Neural progenitor cell (in vitro differentiated cells): ENCODE measurements at regions not wholly inside any gene's neighbourhood (a gene's known extent, or its start where the extent isn't known, plus 50 kb on each side); places are given as distances from the start of the nearest gene placed in this dataset.

Source experiments
- DNase-seq: peaks from one replicate; pipeline ENCODE4 v3.0.0-alpha.2; 2016; ENCODE audit warnings: low spot score
- H2AFZ ChIP-seq: fragments of 200-600 bp; sonication (generic); replicated peaks from 2 replicates; pipeline ENCODE4 v1.6.1; 2016; ENCODE audit warnings: antibody characterized with exemption
- H3F3A ChIP-seq: fragments of 200-600 bp; sonication (generic); 2 replicates; pipeline ENCODE4 v1.6.1; 2016; ENCODE audit warnings: antibody characterized with exemption, low read depth
- H3K27ac ChIP-seq: fragments of 200-600 bp; sonication (generic); 2 replicates; pipeline ENCODE4 v1.5.1; 2016; ENCODE audit warnings: mild to moderate bottlenecking
- H3K27me3 ChIP-seq: fragments of 200-600 bp; sonication (generic); 2 replicates; pipeline ENCODE4 v1.6.1; 2016; ENCODE audit warnings: mild to moderate bottlenecking, moderate library complexity
- H3K36me3 ChIP-seq: fragments of 200-600 bp; sonication (generic); 2 replicates; pipeline ENCODE4 v1.5.1; 2016
- H3K4me1 ChIP-seq: fragments of 200-600 bp; sonication (generic); 2 replicates; pipeline ENCODE4 v1.6.1; 2016; ENCODE audit warnings: mixed run types
- H3K4me2 ChIP-seq: fragments of 200-600 bp; sonication (generic); 2 replicates; pipeline ENCODE4 v1.6.1; 2016
- H3K4me3 ChIP-seq: fragments of 200-600 bp; sonication (generic); 2 replicates; pipeline ENCODE4 v1.5.1; 2016
- H3K79me2 ChIP-seq: fragments of 200-600 bp; sonication (generic); 2 replicates; pipeline ENCODE4 v1.6.1; 2016; ENCODE audit warnings: low read depth
- H3K9ac ChIP-seq: fragments of 200-600 bp; sonication (generic); 2 replicates; pipeline ENCODE4 v1.6.1; 2016
- H3K9me3 ChIP-seq: fragments of 200-600 bp; sonication (generic); 2 replicates; pipeline ENCODE4 v1.5.1; 2016; ENCODE audit warnings: low read depth
- H4K20me1 ChIP-seq: fragments of 200-600 bp; sonication (generic); 2 replicates; pipeline ENCODE4 v1.6.1; 2016; ENCODE audit warnings: low read depth
- H3K27ac Mint-ChIP-seq: 3 replicates; pipeline ENCODE4 v1.8.0; 2021; ENCODE audit warnings: mixed read lengths
- H3K27me3 Mint-ChIP-seq: 2 replicates; pipeline ENCODE4 v1.8.0; 2022; ENCODE audit warnings: low read depth, mild to moderate bottlenecking, inconsistent platforms, moderate library complexity, mixed read lengths; ENCODE audit not compliant: insufficient read depth
- H3K36me3 Mint-ChIP-seq: 3 replicates; pipeline ENCODE4 v1.8.0; 2021; ENCODE audit warnings: mixed read lengths
- H3K4me1 Mint-ChIP-seq: 3 replicates; pipeline ENCODE4 v1.8.0; 2021; ENCODE audit warnings: mixed read lengths
- H3K4me3 Mint-ChIP-seq: 3 replicates; pipeline ENCODE4 v1.8.0; 2021; ENCODE audit warnings: mild to moderate bottlenecking, moderate library complexity, mixed read lengths
- H3K9me3 Mint-ChIP-seq: 3 replicates; pipeline ENCODE4 v1.8.0; 2020; ENCODE audit warnings: mixed read lengths
- EZH2 ChIP-seq: fragments of 200-600 bp; sonication (generic); IDR thresholded peaks from 2 replicates; pipeline ENCODE4 v1.6.1; 2017; ENCODE audit warnings: antibody characterized with exemption, mild to moderate bottlenecking, moderate library complexity
- EZH2phosphoT487 ChIP-seq: fragments of 200-600 bp; sonication (generic); IDR thresholded peaks from 2 replicates; pipeline ENCODE4 v1.6.1; 2017; ENCODE audit warnings: antibody characterized with exemption
- TF ChIP-seq, protein P1 (sequence below): fragments of 200-600 bp; sonication (generic); IDR thresholded peaks from 2 replicates; pipeline ENCODE4 v1.5.1; 2017; ENCODE audit warnings: antibody characterized with exemption, mild to moderate bottlenecking

DNA sequence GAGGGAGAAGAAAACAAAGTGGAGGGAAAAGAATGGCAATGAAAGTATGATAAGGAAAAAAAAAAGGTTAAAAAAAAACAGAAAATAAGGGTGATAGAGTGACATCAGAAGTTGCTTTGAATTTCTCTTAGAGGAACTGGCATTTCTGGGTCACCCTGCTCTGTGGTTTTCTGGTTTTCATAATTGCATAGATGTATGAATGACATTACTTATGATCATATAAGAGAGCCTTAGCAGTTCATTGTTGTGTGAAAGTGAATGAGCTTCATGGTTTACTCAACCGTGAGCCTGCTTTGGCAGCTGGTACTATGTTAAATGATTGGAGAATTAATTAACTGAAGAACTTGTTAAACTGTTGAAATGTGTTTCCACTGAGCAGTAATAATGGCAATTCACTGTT lies 336.4 kb upstream of the FBXO33 start:
- Histone ChIP-seq H3K36me3 (no peaks in the 10 kb centered on the region), H3K4me2 (no peak overlapping the region), H3K27ac (no peak overlapping the region), H3F3A (no peaks in the 10 kb centered on the region), H3K9me3 (no peaks in the 10 kb centered on the region), H3K4me1 (no peaks in the 10 kb centered on the region), H3K27me3 (no peaks in the 10 kb centered on the region), H3K9ac (no peak overlapping the region), H2AFZ (no peak overlapping the region), H3K4me3 (no peak overlapping the region), H4K20me1 (no peaks in the 10 kb centered on the region), H3K79me2 (no peaks in the 10 kb centered on the region)
- no peaks in the 10 kb centered on the region for H3K36me3 Mint-ChIP-seq
- H3K9me3 Mint-ChIP-seq, result no peaks in the 10 kb centered on the region
- no peak overlapping the region for H3K4me3 Mint-ChIP-seq
- DNase-seq, result no peak
- H3K27ac Mint-ChIP-seq, result no peak overlapping the region
- no peaks in the 10 kb centered on the region for H3K27me3 Mint-ChIP-seq
- H3K4me1 Mint-ChIP-seq, result no peaks in the 10 kb centered on the region
- TF ChIP-seq, protein P1, sequence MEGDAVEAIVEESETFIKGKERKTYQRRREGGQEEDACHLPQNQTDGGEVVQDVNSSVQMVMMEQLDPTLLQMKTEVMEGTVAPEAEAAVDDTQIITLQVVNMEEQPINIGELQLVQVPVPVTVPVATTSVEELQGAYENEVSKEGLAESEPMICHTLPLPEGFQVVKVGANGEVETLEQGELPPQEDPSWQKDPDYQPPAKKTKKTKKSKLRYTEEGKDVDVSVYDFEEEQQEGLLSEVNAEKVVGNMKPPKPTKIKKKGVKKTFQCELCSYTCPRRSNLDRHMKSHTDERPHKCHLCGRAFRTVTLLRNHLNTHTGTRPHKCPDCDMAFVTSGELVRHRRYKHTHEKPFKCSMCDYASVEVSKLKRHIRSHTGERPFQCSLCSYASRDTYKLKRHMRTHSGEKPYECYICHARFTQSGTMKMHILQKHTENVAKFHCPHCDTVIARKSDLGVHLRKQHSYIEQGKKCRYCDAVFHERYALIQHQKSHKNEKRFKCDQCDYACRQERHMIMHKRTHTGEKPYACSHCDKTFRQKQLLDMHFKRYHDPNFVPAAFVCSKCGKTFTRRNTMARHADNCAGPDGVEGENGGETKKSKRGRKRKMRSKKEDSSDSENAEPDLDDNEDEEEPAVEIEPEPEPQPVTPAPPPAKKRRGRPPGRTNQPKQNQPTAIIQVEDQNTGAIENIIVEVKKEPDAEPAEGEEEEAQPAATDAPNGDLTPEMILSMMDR, result no peak
- no peak for TF ChIP-seq EZH2phosphoT487
- TF ChIP-seq EZH2, result no peak

DNA sequence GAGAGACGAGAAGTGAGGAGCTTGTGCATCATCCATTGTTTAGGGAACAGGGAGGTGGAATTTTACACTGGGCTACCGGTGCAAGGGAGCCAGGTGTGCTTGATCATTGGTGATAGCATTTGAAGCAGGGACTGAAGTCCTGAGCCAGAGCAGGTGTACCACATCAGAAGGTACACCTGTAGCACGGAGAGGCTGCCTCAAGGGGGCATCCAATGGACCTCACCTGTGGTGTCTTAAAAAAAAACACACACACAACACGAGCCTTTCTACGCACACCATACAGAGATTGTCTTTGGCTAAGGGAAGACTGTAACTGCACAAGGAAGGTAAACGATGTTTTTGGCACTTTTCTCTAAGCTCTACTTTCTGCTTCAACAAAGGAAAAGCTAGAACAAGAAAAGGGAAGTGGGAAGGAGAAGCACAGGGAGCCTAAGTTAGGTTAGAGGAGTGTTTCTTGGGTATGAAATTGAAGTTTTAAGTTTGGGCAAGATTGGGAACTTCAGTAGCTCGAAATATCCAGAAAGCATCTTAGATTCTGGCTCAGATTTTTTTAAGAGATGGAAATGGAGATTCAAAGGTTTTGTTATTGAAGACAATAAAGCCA lies 334.3 kb upstream of the FBXO33 start:
- no peaks in the 10 kb centered on the region for H3K9me3 Mint-ChIP-seq
- no peak overlapping the region for H3K27ac Mint-ChIP-seq
- no peak overlapping the region for H3K4me2 ChIP-seq
- DNase-seq, result no peak
- no peak overlapping the region for H3K4me3 Mint-ChIP-seq
- no peaks in the 10 kb centered on the region for H3F3A ChIP-seq
- H3K36me3 ChIP-seq, result no peaks in the 10 kb centered on the region
- no peak overlapping the region for H3K4me3 ChIP-seq
- no peaks in the 10 kb centered on the region for H3K4me1 ChIP-seq
- no peak overlapping the region for H3K27ac ChIP-seq
- no peaks in the 10 kb centered on the region for H3K36me3 Mint-ChIP-seq
- peaks cover 5% of the 10 kb centered on the region for H3K4me1 Mint-ChIP-seq
- no peak overlapping the region for H2AFZ ChIP-seq
- no peaks in the 10 kb centered on the region for H4K20me1 ChIP-seq
- no peaks in the 10 kb centered on the region for H3K79me2 ChIP-seq
- no peak overlapping the region for H3K9ac ChIP-seq
- H3K27me3 Mint-ChIP-seq, result no peaks in the 10 kb centered on the region
- TF ChIP-seq EZH2phosphoT487, result no peak
- TF ChIP-seq EZH2, result no peak
- TF ChIP-seq, protein P1, result no peak
- H3K9me3 ChIP-seq, result no peaks in the 10 kb centered on the region
- H3K27me3 ChIP-seq, result no peaks in the 10 kb centered on the region

DNA sequence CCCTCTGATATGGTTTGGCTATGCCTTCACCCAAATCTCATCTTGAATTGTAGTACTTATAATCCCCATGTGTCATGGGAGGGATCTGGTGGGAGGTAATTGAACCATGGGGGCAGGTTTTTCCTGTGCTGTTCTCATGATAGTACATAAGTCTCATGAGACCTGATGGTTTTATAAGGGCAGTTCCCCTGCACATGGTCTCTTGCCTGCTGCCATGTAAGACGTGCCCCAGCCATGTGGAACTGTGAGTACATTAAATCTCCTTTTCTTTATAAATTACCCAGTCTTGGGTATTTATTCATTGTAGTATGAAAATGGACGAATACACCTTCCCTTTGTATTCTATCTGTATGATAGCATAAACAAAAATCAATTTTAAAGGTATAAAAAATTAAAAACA lies 333.4 kb upstream of the FBXO33 start:
- no peaks in the 10 kb centered on the region for H3K9me3 Mint-ChIP-seq
- peaks cover 5% of the 10 kb centered on the region for H3K4me1 Mint-ChIP-seq
- H3K27me3 Mint-ChIP-seq, result no peaks in the 10 kb centered on the region
- H3K4me3 ChIP-seq, result no peak overlapping the region
- no peak for DNase-seq
- no peaks in the 10 kb centered on the region for H3K4me1 ChIP-seq
- no peak overlapping the region for H3K4me2 ChIP-seq
- no peaks in the 10 kb centered on the region for H3K9me3 ChIP-seq
- no peak overlapping the region for H3K9ac ChIP-seq
- TF ChIP-seq, protein P1, result no peak
- no peak for TF ChIP-seq EZH2phosphoT487
- no peak for TF ChIP-seq EZH2
- H3K79me2 ChIP-seq, result no peaks in the 10 kb centered on the region
- H2AFZ ChIP-seq, result no peak overlapping the region
- no peaks in the 10 kb centered on the region for H3F3A ChIP-seq
- H3K27ac ChIP-seq, result no peak overlapping the region
- H3K27ac Mint-ChIP-seq, result no peak overlapping the region
- H3K36me3 Mint-ChIP-seq, result no peaks in the 10 kb centered on the region
- no peak overlapping the region for H3K4me3 Mint-ChIP-seq
- H3K36me3 ChIP-seq, result no peaks in the 10 kb centered on the region
- no peaks in the 10 kb centered on the region for H4K20me1 ChIP-seq
- no peaks in the 10 kb centered on the region for H3K27me3 ChIP-seq
